ENCODE measurements at regions not wholly inside any gene's neighbourhood (a gene's known extent, or its start where the extent isn't known, plus 50 kb on each side); places are given as distances from the start of the nearest gene placed in this dataset.

DNA sequence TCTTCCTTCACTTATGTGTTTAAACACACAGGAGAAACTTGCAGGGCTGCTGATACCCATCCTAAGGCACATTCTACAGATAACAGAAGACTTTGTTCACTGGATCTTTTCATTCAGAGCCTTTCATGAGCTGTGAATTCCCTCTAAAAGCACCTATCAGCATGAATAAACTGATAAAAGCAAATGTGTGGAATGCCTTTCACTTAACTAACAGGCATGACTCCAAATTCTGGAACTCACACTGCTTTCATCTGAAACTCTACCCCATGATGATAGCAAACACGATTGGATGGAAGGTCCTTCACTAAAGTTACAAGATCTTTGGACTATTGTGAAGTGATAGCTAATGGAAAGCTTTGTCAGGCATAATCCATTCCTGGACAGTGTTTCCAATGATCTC lies 457.3 kb downstream of the EFNB2 start:
- no peak for TF ChIP-seq CTCF (conservative IDR thresholded peaks at IDR 0.05; ENCODE audit: low read length)
- no peak for TF ChIP-seq EZH2phosphoT487 (IDR thresholded peaks at IDR 0.05; ENCODE audit: borderline replicate concordance, low read depth, low read length)

Measured in OCI-LY7 (cell line).